Choroid plexus epithelial cell (primary cell): ENCODE measurements at regions not wholly inside any gene's neighbourhood (a gene's known extent, or its start where the extent isn't known, plus 50 kb on each side); places are given as distances from the start of the nearest gene placed in this dataset.
"Not testable (repeated sequence)": the region's sequence is repeated elsewhere in the genome, so short reads cannot be mapped to it uniquely, and the experiment has no call there.

Experiments used
- DNase-seq: peaks from one replicate; pipeline ENCODE4 v3.0.0-alpha.2; 2010; ENCODE audit warnings: low read depth
- H3K4me3 ChIP-seq: 2 replicates; pipeline ENCODE4 v1.5.1; 2011; ENCODE audit warnings: low read depth, mild to moderate bottlenecking, control low read depth, low read length, moderate library complexity
- CTCF ChIP-seq: conservative IDR thresholded peaks from 2 replicates; pipeline ENCODE4 v1.5.1; 2011; ENCODE audit warnings: low read depth, mild to moderate bottlenecking, control low read depth, inconsistent platforms, low read length, moderate library complexity

- DNase-seq, result no peak
- no peak for TF ChIP-seq CTCF
- H3K4me3 ChIP-seq, result no peak overlapping the region
Measured at GRCh38 chr5:158494541-158494940, 605.2 kb downstream of the EBF1 start.

GRCh38 chr5:158494044-158494443 lies 605.7 kb downstream of the EBF1 start:
- H3K4me3 ChIP-seq, DNase-seq: not testable (repeated sequence)

- TF ChIP-seq CTCF, result no peak
- DNase-seq, result peak; percentile 51
- no peak overlapping the region for H3K4me3 ChIP-seq
Measured at GRCh38 chr5:158492841-158493242, 606.9 kb downstream of the EBF1 start.

DNA sequence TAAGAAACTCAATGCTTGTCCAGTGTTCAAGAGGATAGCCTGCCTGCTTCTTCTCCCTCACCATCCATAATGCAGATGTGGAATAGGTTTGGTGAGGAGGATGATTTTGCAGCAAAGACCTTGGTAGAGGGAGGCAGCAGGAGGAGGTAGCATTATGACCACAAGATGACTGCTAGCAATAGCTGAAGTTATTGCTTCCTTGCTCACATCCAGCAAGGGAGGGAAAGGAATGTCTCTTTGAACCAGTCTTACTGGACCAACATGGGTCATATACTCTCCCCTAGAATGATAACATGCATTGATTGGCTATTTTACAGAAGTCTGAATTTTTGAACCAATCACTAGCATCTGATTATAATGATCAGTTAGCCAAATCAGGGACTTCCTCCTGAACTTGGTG lies 607.6 kb downstream of the EBF1 start:
- no peak for TF ChIP-seq CTCF
- H3K4me3 ChIP-seq, result no peak overlapping the region
- DNase-seq, result no peak

- DNase-seq, result no peak
- TF ChIP-seq CTCF, result no peak
- H3K4me3 ChIP-seq, result no peak overlapping the region
Measured at GRCh38 chr5:158487664-158488063, 612.1 kb downstream of the EBF1 start.

GRCh38 chr5:158487156-158487555 lies 612.6 kb downstream of the EBF1 start:
- no peak overlapping the region for H3K4me3 ChIP-seq

GRCh38 chr5:158486566-158486965 lies 613.1 kb downstream of the EBF1 start:
- DNase-seq, result no peak
- no peak overlapping the region for H3K4me3 ChIP-seq
- no peak for TF ChIP-seq CTCF

More at GRCh38 chr5:158487156-158487555, 612.6 kb downstream of the EBF1 start:
- DNase-seq, result no peak
- no peak for TF ChIP-seq CTCF
